Endothelial cell of umbilical vein (primary cell): ENCODE measurements at regions not wholly inside any gene's neighbourhood (a gene's known extent, or its start where the extent isn't known, plus 50 kb on each side); places are given as distances from the start of the nearest gene placed in this dataset.

Source experiments
- BruUV-seq: library from RNA; stranded (reverse); fragments of 400-500 nt; replicated peaks from 2 replicates; lab custom pipeline; 2021; lab: Mats Ljungman, UMichigan
- CTCF ChIA-PET: fragments of 300-600, 350-600 bp; sonication (Branson Sonifier 250); formaldehyde crosslinking; loops from one replicate; lab custom pipeline; 2021; ENCODE audit warnings: antibody characterized with exemption, inconsistent platforms; lab: Charles Lee
- POLR2A ChIA-PET: fragments of 300-600, 350-600 bp; sonication (Branson Sonifier 250); formaldehyde crosslinking; loops from one replicate; lab custom pipeline; 2021; ENCODE audit warnings: antibody characterized with exemption, inconsistent platforms; lab: Charles Lee
- DNase-seq: peaks from one replicate; pipeline ENCODE4 v3.0.0-alpha.2; 2011; ENCODE audit warnings: low read depth, low spot score
- FAIRE-seq: peaks from 2 replicates; lab custom pipeline; 2011; peaks lifted over from hg19 to GRCh38; lab: Jason Lieb, UNC
- H2AFZ ChIP-seq: 2 replicates; pipeline ENCODE4 v1.6.0; 2012; ENCODE audit warnings: low read depth, low read length, control low read depth, inconsistent platforms
- H3K27ac ChIP-seq: 2 replicates; pipeline ENCODE4 v1.5.1; 2011; ENCODE audit warnings: low read depth, mild to moderate bottlenecking, control low read depth, low read length, moderate library complexity; ENCODE audit not compliant: insufficient read depth
- H3K27me3 ChIP-seq, 2 experiments: 2 replicates each; pipeline versions ENCODE4 v1.6.0 to v1.6.1; 2011; ENCODE audit warnings: low read length in 2 of 2, mixed read lengths in 1 of 2; ENCODE audit not compliant: control insufficient read depth in 2 of 2, insufficient read depth in 2 of 2
- H3K36me3 ChIP-seq, 2 experiments: 2 replicates in 1 of 2; 3 replicates in 1 of 2; pipeline ENCODE4 v1.5.1; 2011; ENCODE audit warnings: low read length in 2 of 2, mild to moderate bottlenecking in 1 of 2, moderate library complexity in 1 of 2; ENCODE audit not compliant: control insufficient read depth in 2 of 2, insufficient read depth in 2 of 2; ENCODE audit errors: extremely low read depth in 1 of 2
- H3K4me1 ChIP-seq: 3 replicates; pipeline ENCODE4 v1.5.1; 2011; ENCODE audit warnings: mild to moderate bottlenecking, low read length; ENCODE audit not compliant: control insufficient read depth, insufficient read depth; ENCODE audit errors: extremely low read depth
- H3K4me2 ChIP-seq: 2 replicates; pipeline ENCODE4 v1.6.1; 2011; ENCODE audit warnings: low read length, control low read depth, mixed read lengths; ENCODE audit not compliant: insufficient read depth
- H3K4me3 ChIP-seq, 3 experiments: fragments of 200-600 bp in 1 of 3; sonication (generic), shearing (Covaris generic) in 1 of 3; replicated peaks in 1 of 3; 2 replicates each; pipeline ENCODE4 v1.5.1; 2011 to 2016; ENCODE audit warnings: control low read depth in 3 of 3, low read length in 3 of 3, mild to moderate bottlenecking in 2 of 3, inconsistent platforms in 1 of 3, low read depth in 1 of 3, moderate library complexity in 1 of 3; ENCODE audit not compliant: insufficient read depth in 1 of 3
- H3K79me2 ChIP-seq: 2 replicates; pipeline ENCODE4 v1.6.0; 2012; ENCODE audit warnings: low read length, inconsistent platforms; ENCODE audit not compliant: control insufficient read depth, insufficient read depth
- H3K9ac ChIP-seq: replicated peaks from 2 replicates; pipeline ENCODE3; 2011; ENCODE audit warnings: low read length, control low read depth; ENCODE audit not compliant: insufficient read depth; ENCODE audit errors: extremely low read depth
- H3K9me1 ChIP-seq: replicated peaks from 3 replicates; pipeline ENCODE4 v1.6.0; 2011; ENCODE audit warnings: mild to moderate bottlenecking, low read length; ENCODE audit not compliant: control insufficient read depth, insufficient read depth; ENCODE audit errors: extremely low read depth
- H3K9me3 ChIP-seq: replicated peaks from 2 replicates; pipeline ENCODE4 v1.5.1; 2012; ENCODE audit warnings: low read length, inconsistent platforms; ENCODE audit not compliant: control insufficient read depth, insufficient read depth
- H4K20me1 ChIP-seq: replicated peaks from 2 replicates; pipeline ENCODE3; 2011; ENCODE audit warnings: mild to moderate bottlenecking, low read length; ENCODE audit not compliant: control insufficient read depth, insufficient read depth; ENCODE audit errors: extremely low read depth
- EZH2 ChIP-seq: IDR thresholded peaks from 2 replicates; pipeline ENCODE4 v1.6.1; 2012; ENCODE audit warnings: borderline replicate concordance, low read depth, mild to moderate bottlenecking, moderate library complexity, low read length, inconsistent platforms; ENCODE audit not compliant: severe bottlenecking
- FOS ChIP-seq: IDR thresholded peaks from 2 replicates; pipeline ENCODE4 v1.6.1; 2011; ENCODE audit warnings: mild to moderate bottlenecking, low read length, moderate library complexity, borderline replicate concordance; ENCODE audit not compliant: insufficient read depth
- GATA2 ChIP-seq: IDR thresholded peaks from 2 replicates; pipeline ENCODE4 v1.7.0; 2011; ENCODE audit warnings: low read depth, mild to moderate bottlenecking, moderate library complexity, mixed read lengths, low read length; ENCODE audit not compliant: insufficient read length, insufficient read depth
- JUN ChIP-seq: IDR thresholded peaks from 2 replicates; pipeline ENCODE4 v1.6.1; 2011; ENCODE audit warnings: borderline replicate concordance, low read depth; ENCODE audit not compliant: insufficient read length, insufficient read depth
- MYC ChIP-seq: IDR thresholded peaks from one replicate; pipeline ENCODE4 v1.6.1; 2011; ENCODE audit warnings: mild to moderate bottlenecking, low read depth, low read length
- POLR2A ChIP-seq: IDR thresholded peaks from 2 replicates; pipeline ENCODE4 v1.6.1; 2012; ENCODE audit warnings: low read depth, mild to moderate bottlenecking, control low read depth, low read length
- POLR2AphosphoS5 ChIP-seq: IDR thresholded peaks from 2 replicates; pipeline ENCODE4 v1.6.1; 2012; ENCODE audit warnings: low read depth, mild to moderate bottlenecking, control low read depth, low read length, moderate library complexity; ENCODE audit not compliant: insufficient read depth
- dilution Hi-C: fragments of 300-500 bp; cut with MboI; formaldehyde crosslinking; loops from one replicate; pipeline ENCODE4 v1.15.0; 2019; ENCODE audit warnings: low sequenced_read_pairs; ENCODE audit not compliant: extremely low pct_ligation_motif_present
- intact Hi-C: fragments of 100-400 bp; cut with micrococcal nuclease; formaldehyde crosslinking; loops from one replicate; pipeline ENCODE4 v1.10.0; 2022
- TF ChIP-seq, protein P1 (sequence below): IDR thresholded peaks from 2 replicates; pipeline ENCODE4 v1.6.1; 2011; ENCODE audit not compliant: insufficient read depth, insufficient read length
- TF ChIP-seq, protein P2 (sequence below), 2 donors: IDR thresholded peaks; 1 replicate in 1 of 2; 2 replicates in 1 of 2; pipeline ENCODE4 v1.5.1; 2011; ENCODE audit warnings: low read length in 2 of 2, mild to moderate bottlenecking in 2 of 2, moderate library complexity in 2 of 2, control low read depth in 1 of 2, inconsistent platforms in 1 of 2, low read depth in 1 of 2; ENCODE audit not compliant: insufficient read depth in 1 of 2; ENCODE audit errors: extremely low read depth in 1 of 2

DNA sequence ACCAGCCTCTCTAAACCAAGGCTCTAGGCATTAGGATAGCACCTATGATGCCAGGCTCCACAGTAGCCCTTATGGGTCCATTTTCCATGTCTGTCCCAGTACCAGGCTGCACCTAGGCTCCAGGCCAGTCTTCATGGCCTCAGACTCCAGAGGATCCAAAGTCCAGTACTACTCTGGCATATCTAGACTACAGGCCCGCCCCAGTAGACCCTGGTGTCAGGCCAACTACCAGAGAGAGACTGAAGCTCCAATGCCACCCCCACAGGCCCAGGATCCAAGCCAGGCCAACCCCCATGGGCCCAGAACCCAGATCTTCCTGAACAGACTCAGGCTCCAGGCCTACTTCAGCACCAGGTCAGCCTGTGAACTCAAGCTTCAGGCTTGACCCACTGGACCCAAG lies 287.0 kb downstream of the KCNC2 start:
- Histone ChIP-seq H3K79me2 (no peaks in the 10 kb centered on the region), H2AFZ (no peak overlapping the region), H3K9me3 (no peaks in the 10 kb centered on the region), H3K27ac (no peak overlapping the region), H3K9me1 (no peaks in the 10 kb centered on the region), H3K36me3 (no peaks in the 10 kb centered on the region), H4K20me1 (no peaks in the 10 kb centered on the region), H3K4me2 (no peak overlapping the region), H3K4me1 (no peaks in the 10 kb centered on the region), H3K4me3 (no peak overlapping the region), H3K9ac (no peak overlapping the region), H3K27me3 (no peaks in the 10 kb centered on the region)
- CTCF ChIA-PET = no interaction called here
- TF ChIP-seq GATA2 = no peak
- TF ChIP-seq EZH2 = no peak
- TF ChIP-seq FOS = no peak
- TF ChIP-seq, protein P1, sequence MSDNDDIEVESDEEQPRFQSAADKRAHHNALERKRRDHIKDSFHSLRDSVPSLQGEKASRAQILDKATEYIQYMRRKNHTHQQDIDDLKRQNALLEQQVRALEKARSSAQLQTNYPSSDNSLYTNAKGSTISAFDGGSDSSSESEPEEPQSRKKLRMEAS = no peak
- no peak for TF ChIP-seq POLR2A
- TF ChIP-seq POLR2AphosphoS5 = no peak
- TF ChIP-seq, protein P2, sequence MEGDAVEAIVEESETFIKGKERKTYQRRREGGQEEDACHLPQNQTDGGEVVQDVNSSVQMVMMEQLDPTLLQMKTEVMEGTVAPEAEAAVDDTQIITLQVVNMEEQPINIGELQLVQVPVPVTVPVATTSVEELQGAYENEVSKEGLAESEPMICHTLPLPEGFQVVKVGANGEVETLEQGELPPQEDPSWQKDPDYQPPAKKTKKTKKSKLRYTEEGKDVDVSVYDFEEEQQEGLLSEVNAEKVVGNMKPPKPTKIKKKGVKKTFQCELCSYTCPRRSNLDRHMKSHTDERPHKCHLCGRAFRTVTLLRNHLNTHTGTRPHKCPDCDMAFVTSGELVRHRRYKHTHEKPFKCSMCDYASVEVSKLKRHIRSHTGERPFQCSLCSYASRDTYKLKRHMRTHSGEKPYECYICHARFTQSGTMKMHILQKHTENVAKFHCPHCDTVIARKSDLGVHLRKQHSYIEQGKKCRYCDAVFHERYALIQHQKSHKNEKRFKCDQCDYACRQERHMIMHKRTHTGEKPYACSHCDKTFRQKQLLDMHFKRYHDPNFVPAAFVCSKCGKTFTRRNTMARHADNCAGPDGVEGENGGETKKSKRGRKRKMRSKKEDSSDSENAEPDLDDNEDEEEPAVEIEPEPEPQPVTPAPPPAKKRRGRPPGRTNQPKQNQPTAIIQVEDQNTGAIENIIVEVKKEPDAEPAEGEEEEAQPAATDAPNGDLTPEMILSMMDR (IDR thresholded peaks at IDR 0.05; ENCODE audit: extremely low read depth in 1 of 2, insufficient read depth in 1 of 2, low read depth in 1 of 2, low read length in 2 of 2) = no peak
- TF ChIP-seq JUN = no peak
- no peak for TF ChIP-seq MYC
- BruUV-seq = no TSS peak
- dilution Hi-C loops = no loop called here
- FAIRE-seq = no peak
- DNase-seq = no peak
- POLR2A ChIA-PET = no interaction called here
- intact Hi-C loops = no loop called here
